Kidney epithelial cell (primary cell): ENCODE measurements at regions not wholly inside any gene's neighbourhood (a gene's known extent, or its start where the extent isn't known, plus 50 kb on each side); places are given as distances from the start of the nearest gene placed in this dataset.

Experiments used
- DNase-seq: peaks from one replicate; pipeline ENCODE4 v3.0.0-alpha.2; 2010; ENCODE audit warnings: low read depth
- H3K27me3 ChIP-seq: 2 replicates; pipeline ENCODE4 v1.6.0; 2011; ENCODE audit warnings: low read length; ENCODE audit not compliant: control insufficient read depth, insufficient read depth
- H3K36me3 ChIP-seq: 2 replicates; pipeline ENCODE4 v1.5.1; 2011; ENCODE audit warnings: low read length; ENCODE audit not compliant: control insufficient read depth, insufficient read depth
- H3K4me3 ChIP-seq: 2 replicates; pipeline ENCODE4 v1.5.1; 2011; ENCODE audit warnings: low read depth, mild to moderate bottlenecking, control low read depth, low read length
- CTCF ChIP-seq: IDR thresholded peaks from 2 replicates; pipeline ENCODE4 v1.5.1; 2011; ENCODE audit warnings: mild to moderate bottlenecking, moderate library complexity, low read length, control low read depth, inconsistent platforms; ENCODE audit not compliant: insufficient read depth, poor library complexity, severe bottlenecking

GRCh38 chr3:118587037-118587741 lies 447.5 kb downstream of the IGSF11 start:
- no peaks in the 10 kb centered on the region for H3K36me3 ChIP-seq
- H3K4me3 ChIP-seq, result no peak overlapping the region
- no peak for DNase-seq
- no peak for TF ChIP-seq CTCF
- H3K27me3 ChIP-seq, result no peaks in the 10 kb centered on the region

- H3K27me3 ChIP-seq, result no peaks in the 10 kb centered on the region
- H3K36me3 ChIP-seq, result no peaks in the 10 kb centered on the region
- no peak for DNase-seq
- H3K4me3 ChIP-seq, result no peak overlapping the region
- no peak for TF ChIP-seq CTCF
Observed at GRCh38 chr3:118587847-118588246, 446.8 kb downstream of the IGSF11 start.

- Histone ChIP-seq H3K4me3 (no peak overlapping the region), H3K27me3 (no peaks in the 10 kb centered on the region), H3K36me3 (no peaks in the 10 kb centered on the region)
- no peak for DNase-seq
- no peak for TF ChIP-seq CTCF
Observed at GRCh38 chr3:118593277-118593670, 441.4 kb downstream of the IGSF11 start.

- H3K36me3 ChIP-seq, result no peaks in the 10 kb centered on the region
- no peak for DNase-seq
- H3K4me3 ChIP-seq, result no peak overlapping the region
- no peaks in the 10 kb centered on the region for H3K27me3 ChIP-seq
- TF ChIP-seq CTCF, result no peak
Observed at GRCh38 chr3:118597184-118597583, 437.5 kb downstream of the IGSF11 start.

- Histone ChIP-seq H3K27me3 (no peaks in the 10 kb centered on the region), H3K36me3 (no peaks in the 10 kb centered on the region), H3K4me3 (no peak overlapping the region)
- TF ChIP-seq CTCF, result no peak
- no peak for DNase-seq
Observed at GRCh38 chr3:118607915-118608820, 426.5 kb downstream of the IGSF11 start.
